Esophagus muscularis mucosa (tissue), 4 donors: ENCODE measurements at regions not wholly inside any gene's neighbourhood (a gene's known extent, or its start where the extent isn't known, plus 50 kb on each side); places are given as distances from the start of the nearest gene placed in this dataset.

Source experiments
- CTCF ChIP-seq, 3 experiments: fragments of 200-600 bp in 2 of 3; fragments of 450-650 bp in 1 of 3; sonication (generic) in 2 of 3; IDR thresholded peaks; one replicate each; pipeline ENCODE4 v1.5.1; 2017 to 2019; ENCODE audit warnings: antibody characterized with exemption in 3 of 3, mild to moderate bottlenecking in 2 of 3, moderate library complexity in 1 of 3
- EP300 ChIP-seq: sonication (generic); formaldehyde crosslinking; IDR thresholded peaks from one replicate; pipeline ENCODE4 v1.6.1; 2017; ENCODE audit warnings: antibody characterized with exemption
- POLR2A ChIP-seq: fragments of 450-650 bp; IDR thresholded peaks from one replicate; pipeline ENCODE4 v1.6.1; 2017; ENCODE audit warnings: antibody characterized with exemption, moderate library complexity, mild to moderate bottlenecking, low read depth
- POLR2AphosphoS5 ChIP-seq, 2 donors: sonication (generic); formaldehyde crosslinking; IDR thresholded peaks; one replicate each; pipeline ENCODE4 v1.6.1; 2017; ENCODE audit warnings: antibody characterized with exemption in 2 of 2

- TF ChIP-seq CTCF (IDR thresholded peaks at IDR 0.05) (no peak), POLR2A (no peak), POLR2AphosphoS5 (IDR thresholded peaks at IDR 0.05) (no peak), EP300 (no peak)
Measured at GRCh38 chr16:64421515-64421914, 700.3 kb downstream of the CDH11 start.
